HEK293 (cell line): ENCODE measurements at regions not wholly inside any gene's neighbourhood (a gene's known extent, or its start where the extent isn't known, plus 50 kb on each side); places are given as distances from the start of the nearest gene placed in this dataset.
A peak's percentile ranks its signal among the peaks of the same experiment; 100 is the strongest.

Experiments
- CTCF ChIA-PET: fragments of 350-600 bp; formaldehyde crosslinking; extraction: SDS; loops from one replicate; lab custom pipeline; 2021; ENCODE audit warnings: antibody characterized with exemption; lab: Yijun Ruan, JAX
- POLR2A ChIA-PET: fragments of 300-600 bp; formaldehyde crosslinking; extraction: SDS; loops from one replicate; lab custom pipeline; 2020; ENCODE audit warnings: antibody characterized with exemption, inconsistent platforms; lab: Yijun Ruan, JAX
- H3K27ac ChIP-seq: fragments of 200-500 bp; sonication (Bioruptor generic); 2 replicates; pipeline ENCODE4 v1.5.1; 2014; ENCODE audit warnings: low read depth, low read length, control low read depth, inconsistent platforms; ENCODE audit errors: extremely low read depth
- H3K36me3 ChIP-seq, 2 experiments: fragments of 200-500 bp in 1 of 2; sonication (Bioruptor generic) in 1 of 2; 1 replicate in 1 of 2; 2 replicates in 1 of 2; pipeline ENCODE4 v1.5.1; 2014 to 2017; ENCODE audit warnings: inconsistent platforms in 2 of 2, low read length in 2 of 2; ENCODE audit not compliant: control insufficient read depth in 2 of 2, insufficient read depth in 1 of 2
- H3K4me1 ChIP-seq: fragments of 200-500 bp; sonication (Bioruptor generic); 2 replicates; pipeline ENCODE4 v1.5.1; 2014; ENCODE audit warnings: mild to moderate bottlenecking, low read length, inconsistent platforms; ENCODE audit not compliant: control insufficient read depth, insufficient read depth
- H3K4me3 ChIP-seq: 2 replicates; pipeline ENCODE4 v1.5.1; 2011; ENCODE audit warnings: low read depth, mild to moderate bottlenecking, control low read depth, low read length, moderate library complexity
- H3K9me3 ChIP-seq: fragments of 200-500 bp; sonication (Bioruptor generic); 2 replicates; pipeline ENCODE4 v1.5.1; 2014; ENCODE audit warnings: low read depth, low read length, inconsistent platforms; ENCODE audit not compliant: control insufficient read depth, insufficient read depth
- GLI2 ChIP-seq: fragments of 450-650 bp; formaldehyde crosslinking; IDR thresholded peaks from 2 replicates; pipeline ENCODE4; 2017; ENCODE audit warnings: missing biosample characterization, missing genetic modification characterization, low read depth, borderline replicate concordance
- GLI4 ChIP-seq: fragments of 450-650 bp; formaldehyde crosslinking; IDR thresholded peaks from 2 replicates; pipeline ENCODE4 v1.5.1; 2016; ENCODE audit warnings: missing biosample characterization, missing genetic modification characterization
- GLIS1 ChIP-seq: fragments of 450-650 bp; formaldehyde crosslinking; IDR thresholded peaks from 2 replicates; pipeline ENCODE4 v1.5.1; 2016; ENCODE audit warnings: missing biosample characterization, missing genetic modification characterization
- KLF17 ChIP-seq: fragments of 450-650 bp; formaldehyde crosslinking; IDR thresholded peaks from 2 replicates; pipeline ENCODE4 v1.5.1; 2016; ENCODE audit warnings: missing biosample characterization, missing genetic modification characterization
- MYNN ChIP-seq: fragments of 450-650 bp; formaldehyde crosslinking; IDR thresholded peaks from 2 replicates; pipeline ENCODE4 v1.5.1; 2016; ENCODE audit warnings: missing biosample characterization, missing genetic modification characterization, borderline replicate concordance
- TRIM28 ChIP-seq: IDR thresholded peaks from 2 replicates; pipeline ENCODE4 v1.6.1; 2011; ENCODE audit warnings: low read length, control low read depth, borderline replicate concordance
- TSHZ1 ChIP-seq: fragments of 450-650 bp; formaldehyde crosslinking; IDR thresholded peaks from 2 replicates; pipeline ENCODE4 v1.5.1; 2016; ENCODE audit warnings: missing biosample characterization, missing genetic modification characterization, borderline replicate concordance
- WT1 ChIP-seq: fragments of 450-650 bp; formaldehyde crosslinking; IDR thresholded peaks from 2 replicates; pipeline ENCODE4 v1.5.1; 2016; ENCODE audit warnings: missing biosample characterization, missing genetic modification characterization
- ZFHX2 ChIP-seq: fragments of 450-650 bp; formaldehyde crosslinking; conservative IDR thresholded peaks from 2 replicates; pipeline ENCODE4 v1.5.1; 2016; ENCODE audit warnings: missing biosample characterization, missing genetic modification characterization
- ZFP41 ChIP-seq: fragments of 450-650 bp; formaldehyde crosslinking; IDR thresholded peaks from 2 replicates; pipeline ENCODE4 v1.5.1; 2016; ENCODE audit warnings: missing biosample characterization, missing genetic modification characterization, borderline replicate concordance
- ZFP69B ChIP-seq: fragments of 450-650 bp; formaldehyde crosslinking; IDR thresholded peaks from 2 replicates; pipeline ENCODE4 v1.5.1; 2016; ENCODE audit warnings: missing biosample characterization, missing genetic modification characterization
- ZNF211 ChIP-seq: fragments of 450-650 bp; formaldehyde crosslinking; IDR thresholded peaks from 2 replicates; pipeline ENCODE4 v1.5.1; 2016; ENCODE audit warnings: low read depth, missing biosample characterization, missing genetic modification characterization
- ZNF266 ChIP-seq: fragments of 450-650 bp; formaldehyde crosslinking; IDR thresholded peaks from 2 replicates; pipeline ENCODE4 v1.5.1; 2016; ENCODE audit warnings: missing biosample characterization, missing genetic modification characterization, low read depth
- ZNF280C ChIP-seq: fragments of 450-650 bp; formaldehyde crosslinking; IDR thresholded peaks from 2 replicates; pipeline ENCODE4 v1.5.1; 2016; ENCODE audit warnings: missing biosample characterization, missing genetic modification characterization
- ZNF324 ChIP-seq: fragments of 450-650 bp; formaldehyde crosslinking; IDR thresholded peaks from 2 replicates; pipeline ENCODE4 v1.5.1; 2016; ENCODE audit warnings: missing biosample characterization, missing genetic modification characterization
- ZNF362 ChIP-seq: fragments of 450-650 bp; formaldehyde crosslinking; IDR thresholded peaks from 2 replicates; pipeline ENCODE4 v1.5.1; 2016; ENCODE audit warnings: missing biosample characterization, missing genetic modification characterization
- ZNF423 ChIP-seq: fragments of 450-650 bp; formaldehyde crosslinking; IDR thresholded peaks from 2 replicates; pipeline ENCODE4 v1.5.1; 2016; ENCODE audit warnings: missing biosample characterization, missing genetic modification characterization
- ZNF48 ChIP-seq: fragments of 450-650 bp; formaldehyde crosslinking; IDR thresholded peaks from 2 replicates; pipeline ENCODE4 v1.5.1; 2016; ENCODE audit warnings: missing biosample characterization, missing genetic modification characterization
- ZNF501 ChIP-seq: fragments of 450-650 bp; formaldehyde crosslinking; IDR thresholded peaks from 2 replicates; pipeline ENCODE4 v1.5.1; 2016; ENCODE audit warnings: missing biosample characterization, missing genetic modification characterization
- ZNF549 ChIP-seq: fragments of 450-650 bp; IDR thresholded peaks from 2 replicates; pipeline ENCODE4 v1.5.1; 2018; ENCODE audit warnings: missing biosample characterization, missing genetic modification characterization, mild to moderate bottlenecking, inconsistent platforms, moderate library complexity
- ZNF558 ChIP-seq: fragments of 450-650 bp; formaldehyde crosslinking; IDR thresholded peaks from 2 replicates; pipeline ENCODE4 v1.5.1; 2016; ENCODE audit warnings: missing biosample characterization, missing genetic modification characterization
- ZNF561 ChIP-seq: fragments of 450-650 bp; IDR thresholded peaks from 2 replicates; pipeline ENCODE4 v1.5.1; 2018; ENCODE audit warnings: missing biosample characterization, missing genetic modification characterization, borderline replicate concordance
- ZNF600 ChIP-seq: fragments of 450-650 bp; formaldehyde crosslinking; IDR thresholded peaks from 2 replicates; pipeline ENCODE4 v1.5.1; 2016; ENCODE audit warnings: missing biosample characterization, missing genetic modification characterization
- ZNF610 ChIP-seq: fragments of 450-650 bp; formaldehyde crosslinking; IDR thresholded peaks from 2 replicates; pipeline ENCODE4 v1.5.1; 2016; ENCODE audit warnings: missing biosample characterization, missing genetic modification characterization, borderline replicate concordance
- ZNF624 ChIP-seq: fragments of 450-650 bp; formaldehyde crosslinking; IDR thresholded peaks from 2 replicates; pipeline ENCODE4 v1.5.1; 2017; ENCODE audit warnings: missing biosample characterization, missing genetic modification characterization
- ZNF658 ChIP-seq: fragments of 450-650 bp; formaldehyde crosslinking; IDR thresholded peaks from 2 replicates; pipeline ENCODE4; 2016; ENCODE audit warnings: missing biosample characterization, missing genetic modification characterization
- ZNF660 ChIP-seq: fragments of 450-650 bp; IDR thresholded peaks from 2 replicates; pipeline ENCODE4 v1.5.1; 2018; ENCODE audit warnings: missing biosample characterization, mild to moderate bottlenecking, missing genetic modification characterization
- ZNF704 ChIP-seq: fragments of 450-650 bp; formaldehyde crosslinking; IDR thresholded peaks from 2 replicates; pipeline ENCODE4 v1.5.1; 2016; ENCODE audit warnings: missing biosample characterization, missing genetic modification characterization
- ZNF792 ChIP-seq: fragments of 450-650 bp; formaldehyde crosslinking; IDR thresholded peaks from 2 replicates; pipeline ENCODE4 v1.5.1; 2016; ENCODE audit warnings: missing biosample characterization, missing genetic modification characterization

- no peaks in the 10 kb centered on the region for H3K9me3 ChIP-seq
- no peak overlapping the region for H3K4me3 ChIP-seq
- POLR2A ChIA-PET, result no interaction called here
- no peaks in the 10 kb centered on the region; the same call in 1 of the 2 replicates for H3K4me1 ChIP-seq
- no peaks in the 10 kb centered on the region for H3K36me3 ChIP-seq
- H3K27ac ChIP-seq, result no peak overlapping the region
- CTCF ChIA-PET, result no interaction called here
- TF ChIP-seq KLF17 (tag by site-specific recombination), result no peak
- no peak for TF ChIP-seq WT1
- no peak for TF ChIP-seq MYNN
- no peak for TF ChIP-seq ZNF501 (tag by site-specific recombination)
- TF ChIP-seq ZNF266 (tag by site-specific recombination), result no peak
- no peak for TF ChIP-seq ZNF704 (tag by site-specific recombination)
- no peak for TF ChIP-seq ZNF362
- TF ChIP-seq ZFP69B (tag by site-specific recombination), result no peak
- TF ChIP-seq ZNF792 (tag by site-specific recombination), result no peak
- no peak for TF ChIP-seq ZNF324
- no peak for TF ChIP-seq ZNF549 (tag by site-specific recombination)
- TF ChIP-seq TSHZ1 (tag by site-specific recombination), result 0 out of 2 replicates have a peak, but pooled peaks have one; percentile 50
- TF ChIP-seq GLIS1 (tag by site-specific recombination), result no peak
- no peak for TF ChIP-seq GLI2 (tag by site-specific recombination)
- no peak for TF ChIP-seq ZNF48 (tag by site-specific recombination)
- no peak for TF ChIP-seq ZNF423 (tag by site-specific recombination)
- TF ChIP-seq ZNF658 (tag by site-specific recombination), result no peak
- TF ChIP-seq ZNF610 (tag by site-specific recombination), result no peak
- TF ChIP-seq ZNF280C (tag by site-specific recombination), result no peak
- TF ChIP-seq ZFP41 (tag by site-specific recombination), result no peak
- no peak for TF ChIP-seq ZNF624 (tag by site-specific recombination)
- TF ChIP-seq GLI4 (tag by site-specific recombination), result no peak
- no peak for TF ChIP-seq ZFHX2 (tag by site-specific recombination)
- TF ChIP-seq ZNF211 (tag by site-specific recombination), result no peak
- TF ChIP-seq TRIM28, result 0 out of 2 replicates have a peak, but pooled peaks have one; percentile 33
- TF ChIP-seq ZNF561, result no peak
- TF ChIP-seq ZNF660 (tag by site-specific recombination), result 0 out of 2 replicates have a peak, but pooled peaks have one; percentile 11
- no peak for TF ChIP-seq ZNF558 (tag by site-specific recombination)
- TF ChIP-seq ZNF600, result peak; percentile 47; the same call in 1 of the 2 replicates
Measured at GRCh38 chr4:180134091-180134866, 2108.9 kb upstream of the TENM3 start.
